ENCODE measurements at regions not wholly inside any gene's neighbourhood (a gene's known extent, or its start where the extent isn't known, plus 50 kb on each side); places are given as distances from the start of the nearest gene placed in this dataset.
"Not testable (repeated sequence)": the region's sequence is repeated elsewhere in the genome, so short reads cannot be mapped to it uniquely, and the experiment has no call there.

- DNase-seq = no peak
Measured at GRCh38 chr6:137655291-137655690, 161.1 kb upstream of the OLIG3 start.

- DNase-seq = no peak
Measured at GRCh38 chr6:137656735-137657134, 162.5 kb upstream of the OLIG3 start.

GRCh38 chr6:137657351-137657911 is 163.2 kb upstream of the OLIG3 start:
- DNase-seq = no peak

- no peak for DNase-seq
Measured at GRCh38 chr6:137658287-137658686, 164.1 kb upstream of the OLIG3 start.

- no peak for DNase-seq
Measured at GRCh38 chr6:137659871-137660270, 165.7 kb upstream of the OLIG3 start.

- DNase-seq = no peak
Measured at GRCh38 chr6:137660296-137660731, 166.1 kb upstream of the OLIG3 start.

GRCh38 chr6:137661601-137662000 is 167.4 kb upstream of the OLIG3 start:
- no peak for DNase-seq

- DNase-seq = no peak
Measured at GRCh38 chr6:137664183-137664582, 170.0 kb upstream of the OLIG3 start.

- DNase-seq = peak; percentile 52
Measured at GRCh38 chr6:137665342-137665934, 171.2 kb upstream of the OLIG3 start.

GRCh38 chr6:137666202-137666774 is 172.1 kb upstream of the OLIG3 start:
- no peak for DNase-seq

- DNase-seq = no peak
Measured at GRCh38 chr6:137673603-137674002, 179.4 kb upstream of the OLIG3 start.

GRCh38 chr6:137676888-137677287 is 182.7 kb upstream of the OLIG3 start:
- no peak for DNase-seq

- DNase-seq = no peak
Measured at GRCh38 chr6:137677709-137678108, 183.5 kb upstream of the OLIG3 start.

GRCh38 chr6:137678451-137678850 is 184.3 kb upstream of the OLIG3 start:
- DNase-seq = no peak

GRCh38 chr6:137680705-137681346 is 186.2 kb upstream of the TNFAIP3 start:
- no peak for DNase-seq

- DNase-seq = no peak
Measured at GRCh38 chr6:137681445-137682009, 185.5 kb upstream of the TNFAIP3 start.

- not testable (repeated sequence) for DNase-seq
Measured at GRCh38 chr6:137682658-137683057, 184.4 kb upstream of the TNFAIP3 start.

- DNase-seq = no peak
Measured at GRCh38 chr6:137683916-137684315, 183.1 kb upstream of the TNFAIP3 start.

GRCh38 chr6:137685798-137686375 is 181.2 kb upstream of the TNFAIP3 start:
- DNase-seq = no peak

- DNase-seq = no peak
Measured at GRCh38 chr6:137687818-137688217, 179.2 kb upstream of the TNFAIP3 start.

GRCh38 chr6:137688230-137688971 is 178.7 kb upstream of the TNFAIP3 start:
- no peak for DNase-seq

GRCh38 chr6:137689377-137689776 is 177.7 kb upstream of the TNFAIP3 start:
- no peak for DNase-seq

Measured in renal pelvis (tissue), 1 donor.